ENCODE measurements at regions not wholly inside any gene's neighbourhood (a gene's known extent, or its start where the extent isn't known, plus 50 kb on each side); places are given as distances from the start of the nearest gene placed in this dataset.

GRCh38 chr1:96962216-96962615, 240.6 kb downstream of the PTBP2 start:
- Mint-ChIP-seq H3K27me3 (ENCODE audit: low read depth) (no peaks in the 10 kb centered on the region), H3K9me3 (no peaks in the 10 kb centered on the region), H3K36me3 (ENCODE audit: insufficient read depth in 1 of 3, low read depth in 3 of 3) (no peaks in the 10 kb centered on the region), H3K4me1 (peaks cover 6 to 7% of the 10 kb centered on the region in 2 experiments), H3K27ac (no peak overlapping the region), H3K4me3 (no peak overlapping the region)
- no peak overlapping the region for H4K91ac ChIP-seq (ENCODE audit: insufficient read length, low read depth, low read length)
- no peaks in the 10 kb centered on the region for H4K20me1 ChIP-seq (ENCODE audit: control insufficient read depth, insufficient read depth, insufficient read length)
- no peak overlapping the region for H4K8ac ChIP-seq (replicated peaks; ENCODE audit: insufficient read length, low read depth, low read length)
- no peak overlapping the region for H3K27ac ChIP-seq (ENCODE audit: insufficient read length, low read depth, low read length)
- no peak for DNase-seq
- no peaks in the 10 kb centered on the region for H3K79me2 ChIP-seq (ENCODE audit: insufficient read depth, low read length)
- H2BK15ac ChIP-seq (ENCODE audit: low read depth, low read length) = no peak overlapping the region
- no peak overlapping the region for H4K5ac ChIP-seq (ENCODE audit: insufficient read length, low read depth, low read length)
- H3K18ac ChIP-seq (ENCODE audit: insufficient read length, low read depth, low read length) = no peak overlapping the region
- H3T11ph ChIP-seq (ENCODE audit: low read length) = no peak overlapping the region
- H3K14ac ChIP-seq (ENCODE audit: insufficient read depth, low read length) = no peak overlapping the region
- no peak overlapping the region for H3K23ac ChIP-seq (ENCODE audit: insufficient read length, low read depth, low read length)
- H2BK5ac ChIP-seq (ENCODE audit: insufficient read length, low read length) = no peak overlapping the region
- H2AFZ ChIP-seq (ENCODE audit: low read length) = no peak overlapping the region
- H3K23me2 ChIP-seq (ENCODE audit: insufficient read length, low read depth, low read length, poor library complexity, severe bottlenecking) = no peaks in the 10 kb centered on the region
- H3K4ac ChIP-seq (ENCODE audit: low read depth, low read length) = no peak overlapping the region
- H3K9ac ChIP-seq (ENCODE audit: extremely low read depth, insufficient read length, low read length) = no peak overlapping the region
- H3K4me2 ChIP-seq (ENCODE audit: insufficient read depth, insufficient read length, low read length) = no peak overlapping the region
- H3K79me1 ChIP-seq (ENCODE audit: insufficient read depth, low read depth, low read length, poor library complexity, severe bottlenecking) = no peaks in the 10 kb centered on the region
- H3K9me3 ChIP-seq (ENCODE audit: control insufficient read depth, low read depth, low read length) = no peaks in the 10 kb centered on the region
- H2AK5ac ChIP-seq (ENCODE audit: insufficient read length, low read length) = no peak overlapping the region
- H3K4me1 ChIP-seq (ENCODE audit: insufficient read depth, low read length) = 0 out of 2 replicates have a peak, but pooled peaks cover 2% of the 10 kb centered on the region
- WGBS (ENCODE audit: extremely low coverage, insufficient read length, low lambda C conversion rate) = no CpG with 5 or more reads among the region's 2 CpGs
- no peak for TF ChIP-seq CTCF (conservative IDR thresholded peaks at IDR 0.05)
- no peak overlapping the region for H2BK12ac ChIP-seq (ENCODE audit: insufficient read length, low read depth, low read length)
- no peaks in the 10 kb centered on the region for H3K27me3 ChIP-seq (ENCODE audit: insufficient read depth, low read length)
- H2BK20ac ChIP-seq (ENCODE audit: low read depth, low read length, poor library complexity, severe bottlenecking) = no peak overlapping the region
- H2BK120ac ChIP-seq (ENCODE audit: low read depth, low read length, poor library complexity, severe bottlenecking) = no peak overlapping the region
- H3K56ac ChIP-seq (ENCODE audit: insufficient read length, low read depth, low read length) = no peak overlapping the region

All from H9 (cell line).